ENCODE measurements at regions not wholly inside any gene's neighbourhood (a gene's known extent, or its start where the extent isn't known, plus 50 kb on each side); places are given as distances from the start of the nearest gene placed in this dataset.

GRCh38 chr22:19574247-19574646, 50.0 kb upstream of the CLDN5 start:
- 89% methylated on average over 4 of the region's 4 CpGs for WGBS
- DNase-seq (ENCODE audit: extremely low spot score), result no peak
- Histone ChIP-seq H3K36me3 (ENCODE audit: insufficient read depth) (no peaks in the 10 kb centered on the region), H3K4me3 (ENCODE audit: low read depth, low read length) (no peak overlapping the region), H3K4me1 (ENCODE audit: insufficient read depth) (no peaks in the 10 kb centered on the region), H3K27ac (ENCODE audit: low read depth) (no peak overlapping the region)

- Histone ChIP-seq H3K4me3 (ENCODE audit: low read depth, low read length) (no peak overlapping the region), H3K4me1 (ENCODE audit: insufficient read depth) (no peaks in the 10 kb centered on the region), H3K36me3 (ENCODE audit: insufficient read depth) (no peaks in the 10 kb centered on the region), H3K27ac (ENCODE audit: low read depth) (no peak overlapping the region)
- no peak for DNase-seq (ENCODE audit: extremely low spot score)
- WGBS, result 45% methylated on average over 16 of the region's 16 CpGs
Measured at GRCh38 chr22:19576460-19577421, 52.5 kb upstream of the CLDN5 start.

GRCh38 chr22:19577422-19577966, 53.3 kb upstream of the CLDN5 start:
- Histone ChIP-seq H3K4me3 (ENCODE audit: low read depth, low read length) (no peak overlapping the region), H3K27ac (ENCODE audit: low read depth) (no peak overlapping the region), H3K4me1 (ENCODE audit: insufficient read depth) (no peaks in the 10 kb centered on the region), H3K36me3 (ENCODE audit: insufficient read depth) (no peaks in the 10 kb centered on the region)
- DNase-seq (ENCODE audit: extremely low spot score), result no peak
- WGBS, result 57% methylated on average over 10 of the region's 10 CpGs

- Histone ChIP-seq H3K4me3 (ENCODE audit: low read depth, low read length) (no peak overlapping the region), H3K4me1 (ENCODE audit: insufficient read depth) (no peaks in the 10 kb centered on the region), H3K36me3 (ENCODE audit: insufficient read depth) (no peaks in the 10 kb centered on the region), H3K27ac (ENCODE audit: low read depth) (no peak overlapping the region)
- no peak for DNase-seq (ENCODE audit: extremely low spot score)
- 83% methylated on average over 11 of the region's 11 CpGs for WGBS
Measured at GRCh38 chr22:19578180-19579004, 54.2 kb upstream of the CLDN5 start.

- Histone ChIP-seq H3K36me3 (ENCODE audit: insufficient read depth) (no peaks in the 10 kb centered on the region), H3K4me1 (ENCODE audit: insufficient read depth) (no peaks in the 10 kb centered on the region), H3K27ac (ENCODE audit: low read depth) (no peak overlapping the region), H3K4me3 (ENCODE audit: low read depth, low read length) (no peak overlapping the region)
- no peak for DNase-seq (ENCODE audit: extremely low spot score)
- 73% methylated on average over 4 of the region's 4 CpGs for WGBS
Measured at GRCh38 chr22:19579115-19579811, 55.1 kb upstream of the CLDN5 start.

GRCh38 chr22:19579880-19580279, 55.7 kb upstream of the CLDN5 start:
- WGBS, result 46% methylated on average over 12 of the region's 12 CpGs
- Histone ChIP-seq H3K4me3 (ENCODE audit: low read depth, low read length) (no peak overlapping the region), H3K36me3 (ENCODE audit: insufficient read depth) (no peaks in the 10 kb centered on the region), H3K27ac (ENCODE audit: low read depth) (no peak overlapping the region), H3K4me1 (ENCODE audit: insufficient read depth) (no peaks in the 10 kb centered on the region)
- no peak for DNase-seq (ENCODE audit: extremely low spot score)

- no peaks in the 10 kb centered on the region for H3K4me1 ChIP-seq (ENCODE audit: insufficient read depth)
- H3K4me3 ChIP-seq (ENCODE audit: low read depth, low read length), result no peak overlapping the region
- no peak overlapping the region for H3K27ac ChIP-seq (ENCODE audit: low read depth)
- no peaks in the 10 kb centered on the region for H3K36me3 ChIP-seq (ENCODE audit: insufficient read depth)
- DNase-seq (ENCODE audit: extremely low spot score), result no peak
- WGBS, result 73% methylated on average over 5 of the region's 5 CpGs
Measured at GRCh38 chr22:19580291-19580890, 56.2 kb upstream of the CLDN5 start.

GRCh38 chr22:19582033-19582693, 58.0 kb upstream of the CLDN5 start:
- Histone ChIP-seq H3K27ac (ENCODE audit: low read depth) (no peak overlapping the region), H3K36me3 (ENCODE audit: insufficient read depth) (no peaks in the 10 kb centered on the region), H3K4me3 (ENCODE audit: low read depth, low read length) (no peak overlapping the region), H3K4me1 (ENCODE audit: insufficient read depth) (no peaks in the 10 kb centered on the region)
- 89% methylated on average over 17 of the region's 17 CpGs for WGBS
- no peak for DNase-seq (ENCODE audit: extremely low spot score)

GRCh38 chr22:19586922-19587684, 62.9 kb upstream of the CLDN5 start:
- no peak overlapping the region for H3K27ac ChIP-seq (ENCODE audit: low read depth)
- 69% methylated on average over 11 of the region's 11 CpGs for WGBS
- no peaks in the 10 kb centered on the region for H3K4me1 ChIP-seq (ENCODE audit: insufficient read depth)
- DNase-seq (ENCODE audit: extremely low spot score), result no peak
- H3K4me3 ChIP-seq (ENCODE audit: low read depth, low read length), result no peak overlapping the region
- H3K36me3 ChIP-seq (ENCODE audit: insufficient read depth), result no peaks in the 10 kb centered on the region

- Histone ChIP-seq H3K4me1 (ENCODE audit: insufficient read depth) (no peaks in the 10 kb centered on the region), H3K36me3 (ENCODE audit: insufficient read depth) (no peaks in the 10 kb centered on the region), H3K4me3 (ENCODE audit: low read depth, low read length) (no peak overlapping the region), H3K27ac (ENCODE audit: low read depth) (no peak overlapping the region)
- no peak for DNase-seq (ENCODE audit: extremely low spot score)
- 69% methylated on average over 5 of the region's 5 CpGs for whole genome bisulfite sequencing
Measured at GRCh38 chr22:19590696-19591095, 66.5 kb upstream of the CLDN5 start.

GRCh38 chr22:19591568-19591967, 67.4 kb upstream of the CLDN5 start:
- Histone ChIP-seq H3K36me3 (ENCODE audit: insufficient read depth) (no peaks in the 10 kb centered on the region), H3K27ac (ENCODE audit: low read depth) (no peak overlapping the region), H3K4me1 (ENCODE audit: insufficient read depth) (no peaks in the 10 kb centered on the region), H3K4me3 (ENCODE audit: low read depth, low read length) (no peak overlapping the region)
- no peak for DNase-seq (ENCODE audit: extremely low spot score)
- 54% methylated on average over 2 of the region's 2 CpGs for WGBS

GRCh38 chr22:19592464-19592863, 68.3 kb upstream of the CLDN5 start:
- no peak overlapping the region for H3K27ac ChIP-seq (ENCODE audit: low read depth)
- WGBS, result 87% methylated on average over 4 of the region's 4 CpGs
- no peak for DNase-seq (ENCODE audit: extremely low spot score)
- H3K36me3 ChIP-seq (ENCODE audit: insufficient read depth), result no peaks in the 10 kb centered on the region
- no peak overlapping the region for H3K4me3 ChIP-seq (ENCODE audit: low read depth, low read length)
- no peaks in the 10 kb centered on the region for H3K4me1 ChIP-seq (ENCODE audit: insufficient read depth)

Data from urinary bladder (tissue), 3 donors.